GM12891 (cell line): ENCODE measurements at regions not wholly inside any gene's neighbourhood (a gene's known extent, or its start where the extent isn't known, plus 50 kb on each side); places are given as distances from the start of the nearest gene placed in this dataset.

Source experiments
- POLR2A ChIP-seq: IDR thresholded peaks from 2 replicates; pipeline ENCODE4 v1.6.1; 2011; ENCODE audit warnings: low read depth, low read length, control low read depth
- POLR2AphosphoS5 ChIP-seq: IDR thresholded peaks from 2 replicates; pipeline ENCODE4 v1.6.1; 2011; ENCODE audit warnings: low read depth, low read length, control low read depth
- SPI1 ChIP-seq: IDR thresholded peaks from 2 replicates; pipeline ENCODE4 v1.6.1; 2011; ENCODE audit warnings: low read depth, low read length, control low read depth

GRCh38 chr16:35142809-35143192 lies 1683.4 kb downstream of the TP53TG3F start:
- TF ChIP-seq POLR2A (no peak), POLR2AphosphoS5 (no peak), SPI1 (no peak)
